HepG2 (cell line): ENCODE measurements at regions not wholly inside any gene's neighbourhood (a gene's known extent, or its start where the extent isn't known, plus 50 kb on each side); places are given as distances from the start of the nearest gene placed in this dataset.

Experiments
- FOXK2 ChIP-seq: fragments of 450-650 bp; IDR thresholded peaks from 2 replicates; pipeline ENCODE4 v1.6.1; 2016
- FOXO4 ChIP-seq: sonication (generic); formaldehyde crosslinking; conservative IDR thresholded peaks from 2 replicates; pipeline ENCODE4 v1.8.1; 2023; ENCODE audit warnings: missing genetic modification reagents
- GABPA ChIP-seq, 2 experiments: IDR thresholded peaks; 2 replicates each; pipeline ENCODE4 v1.6.1; 2011 to 2016; ENCODE audit warnings: low read depth in 2 of 2, low read length in 1 of 2, missing biosample characterization in 1 of 2, missing genetic modification characterization in 1 of 2
- IKZF1 ChIP-seq: fragments of 450-650 bp; IDR thresholded peaks from 2 replicates; pipeline ENCODE4 v1.7.1; 2016
- ZFP1 ChIP-seq: IDR thresholded peaks from 2 replicates; pipeline ENCODE4 v1.6.1; 2016
- TF ChIP-seq, protein P1 (sequence below): sonication (generic); formaldehyde crosslinking; IDR thresholded peaks from 2 replicates; pipeline ENCODE4 v1.5.0; 2020; ENCODE audit warnings: mild to moderate bottlenecking, missing genetic modification reagents, moderate library complexity
- TF ChIP-seq, protein P2 (sequence below): sonication (generic); formaldehyde crosslinking; IDR thresholded peaks from 2 replicates; pipeline ENCODE4 v1.4.0; 2020; ENCODE audit warnings: low read depth, missing genetic modification reagents
- TF ChIP-seq, protein P3 (sequence below): sonication (generic); formaldehyde crosslinking; IDR thresholded peaks from 2 replicates; pipeline ENCODE4 v1.4.0; 2020; ENCODE audit warnings: missing genetic modification reagents

GRCh38 chr3:95048564-95048963 lies 985.7 kb downstream of the NSUN3 start:
- TF ChIP-seq, protein P1, sequence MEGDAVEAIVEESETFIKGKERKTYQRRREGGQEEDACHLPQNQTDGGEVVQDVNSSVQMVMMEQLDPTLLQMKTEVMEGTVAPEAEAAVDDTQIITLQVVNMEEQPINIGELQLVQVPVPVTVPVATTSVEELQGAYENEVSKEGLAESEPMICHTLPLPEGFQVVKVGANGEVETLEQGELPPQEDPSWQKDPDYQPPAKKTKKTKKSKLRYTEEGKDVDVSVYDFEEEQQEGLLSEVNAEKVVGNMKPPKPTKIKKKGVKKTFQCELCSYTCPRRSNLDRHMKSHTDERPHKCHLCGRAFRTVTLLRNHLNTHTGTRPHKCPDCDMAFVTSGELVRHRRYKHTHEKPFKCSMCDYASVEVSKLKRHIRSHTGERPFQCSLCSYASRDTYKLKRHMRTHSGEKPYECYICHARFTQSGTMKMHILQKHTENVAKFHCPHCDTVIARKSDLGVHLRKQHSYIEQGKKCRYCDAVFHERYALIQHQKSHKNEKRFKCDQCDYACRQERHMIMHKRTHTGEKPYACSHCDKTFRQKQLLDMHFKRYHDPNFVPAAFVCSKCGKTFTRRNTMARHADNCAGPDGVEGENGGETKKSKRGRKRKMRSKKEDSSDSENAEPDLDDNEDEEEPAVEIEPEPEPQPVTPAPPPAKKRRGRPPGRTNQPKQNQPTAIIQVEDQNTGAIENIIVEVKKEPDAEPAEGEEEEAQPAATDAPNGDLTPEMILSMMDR, result no peak
- TF ChIP-seq ZFP1 (CRISPR knock-in tag) (no peak), FOXK2 (no peak), GABPA (IDR thresholded peaks at IDR 0.05; ENCODE audit: low read depth, low read length) (no peak), GABPA (CRISPR knock-in tag; IDR thresholded peaks at IDR 0.05; ENCODE audit: low read depth) (no peak), IKZF1 (no peak), FOXO4 (CRISPR knock-in tag) (no peak)
- TF ChIP-seq, protein P2, sequence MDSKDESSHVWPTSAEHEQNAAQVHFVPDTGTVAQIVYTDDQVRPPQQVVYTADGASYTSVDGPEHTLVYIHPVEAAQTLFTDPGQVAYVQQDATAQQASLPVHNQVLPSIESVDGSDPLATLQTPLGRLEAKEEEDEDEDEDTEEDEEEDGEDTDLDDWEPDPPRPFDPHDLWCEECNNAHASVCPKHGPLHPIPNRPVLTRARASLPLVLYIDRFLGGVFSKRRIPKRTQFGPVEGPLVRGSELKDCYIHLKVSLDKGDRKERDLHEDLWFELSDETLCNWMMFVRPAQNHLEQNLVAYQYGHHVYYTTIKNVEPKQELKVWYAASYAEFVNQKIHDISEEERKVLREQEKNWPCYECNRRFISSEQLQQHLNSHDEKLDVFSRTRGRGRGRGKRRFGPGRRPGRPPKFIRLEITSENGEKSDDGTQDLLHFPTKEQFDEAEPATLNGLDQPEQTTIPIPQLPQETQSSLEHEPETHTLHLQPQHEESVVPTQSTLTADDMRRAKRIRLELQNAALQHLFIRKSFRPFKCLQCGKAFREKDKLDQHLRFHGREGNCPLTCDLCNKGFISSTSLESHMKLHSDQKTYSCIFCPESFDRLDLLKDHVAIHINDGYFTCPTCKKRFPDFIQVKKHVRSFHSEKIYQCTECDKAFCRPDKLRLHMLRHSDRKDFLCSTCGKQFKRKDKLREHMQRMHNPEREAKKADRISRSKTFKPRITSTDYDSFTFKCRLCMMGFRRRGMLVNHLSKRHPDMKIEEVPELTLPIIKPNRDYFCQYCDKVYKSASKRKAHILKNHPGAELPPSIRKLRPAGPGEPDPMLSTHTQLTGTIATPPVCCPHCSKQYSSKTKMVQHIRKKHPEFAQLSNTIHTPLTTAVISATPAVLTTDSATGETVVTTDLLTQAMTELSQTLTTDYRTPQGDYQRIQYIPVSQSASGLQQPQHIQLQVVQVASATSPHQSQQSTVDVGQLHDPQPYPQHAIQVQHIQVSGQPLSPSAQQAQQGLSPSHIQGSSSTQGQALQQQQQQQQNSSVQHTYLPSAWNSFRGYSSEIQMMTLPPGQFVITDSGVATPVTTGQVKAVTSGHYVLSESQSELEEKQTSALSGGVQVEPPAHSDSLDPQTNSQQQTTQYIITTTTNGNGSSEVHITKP, result no peak
- TF ChIP-seq, protein P3, sequence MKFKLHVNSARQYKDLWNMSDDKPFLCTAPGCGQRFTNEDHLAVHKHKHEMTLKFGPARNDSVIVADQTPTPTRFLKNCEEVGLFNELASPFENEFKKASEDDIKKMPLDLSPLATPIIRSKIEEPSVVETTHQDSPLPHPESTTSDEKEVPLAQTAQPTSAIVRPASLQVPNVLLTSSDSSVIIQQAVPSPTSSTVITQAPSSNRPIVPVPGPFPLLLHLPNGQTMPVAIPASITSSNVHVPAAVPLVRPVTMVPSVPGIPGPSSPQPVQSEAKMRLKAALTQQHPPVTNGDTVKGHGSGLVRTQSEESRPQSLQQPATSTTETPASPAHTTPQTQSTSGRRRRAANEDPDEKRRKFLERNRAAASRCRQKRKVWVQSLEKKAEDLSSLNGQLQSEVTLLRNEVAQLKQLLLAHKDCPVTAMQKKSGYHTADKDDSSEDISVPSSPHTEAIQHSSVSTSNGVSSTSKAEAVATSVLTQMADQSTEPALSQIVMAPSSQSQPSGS (CRISPR knock-in tag), result no peak
